Thyroid gland (tissue), 4 donors: ENCODE measurements at regions not wholly inside any gene's neighbourhood (a gene's known extent, or its start where the extent isn't known, plus 50 kb on each side); places are given as distances from the start of the nearest gene placed in this dataset.
"Not testable (repeated sequence)": the region's sequence is repeated elsewhere in the genome, so short reads cannot be mapped to it uniquely, and the experiment has no call there.

Source experiments
- DNase-seq, 2 donors: peaks; one replicate each; pipeline ENCODE4 v3.0.0-alpha.2; 2019
- H3K27ac ChIP-seq, 3 donors: fragments of 200-600 bp; sonication (generic); 1 replicate in 2 of 3; 2 replicates in 1 of 3; pipeline ENCODE4 v1.5.1; 2016 to 2019; ENCODE audit warnings: mild to moderate bottlenecking in 1 of 3, moderate library complexity in 1 of 3
- H3K27me3 ChIP-seq: fragments of 200-600 bp; sonication (generic); one replicate; pipeline ENCODE4 v1.5.1; 2019
- H3K36me3 ChIP-seq, 2 donors: fragments of 200-600 bp; sonication (generic); one replicate each; pipeline ENCODE4 v1.5.1; 2016 to 2019
- H3K4me1 ChIP-seq, 2 donors: fragments of 200-600 bp; sonication (generic); one replicate each; pipeline ENCODE4 v1.5.1; 2017 to 2019
- H3K4me3 ChIP-seq, 3 donors: fragments of 200-600 bp; sonication (generic); replicated peaks in 1 of 3; 1 replicate in 2 of 3; 2 replicates in 1 of 3; pipeline ENCODE4 v1.5.1; 2016; ENCODE audit warnings: mild to moderate bottlenecking in 1 of 3
- H3K9me3 ChIP-seq: fragments of 200-600 bp; sonication (generic); one replicate; pipeline ENCODE4 v1.5.1; 2017
- POLR2A ChIP-seq, 2 donors: fragments of 450-650 bp; IDR thresholded peaks; one replicate each; pipeline ENCODE4 v1.6.1; 2017; ENCODE audit warnings: antibody characterized with exemption in 2 of 2, mild to moderate bottlenecking in 2 of 2, moderate library complexity in 1 of 2
- WGBS, 2 donors: methylation state at CpG; one replicate each; pipeline ENCODE4 v1.1.5; 2017; 5-methylcytosine and 5-hydroxymethylcytosine counted together
- intact Hi-C: fragments of 100-400 bp; cut with DNase I; formaldehyde crosslinking; loops from one replicate; pipeline ENCODE4 v1.15.1; 2023
- TF ChIP-seq, protein P1 (sequence below), 6 experiments: fragments of 200-600 bp in 3 of 6; fragments of 450-650 bp in 3 of 6; sonication (generic) in 3 of 6; IDR thresholded peaks; one replicate each; pipeline ENCODE4 v1.5.1; 2016 to 2019; ENCODE audit warnings: antibody characterized with exemption in 6 of 6, mild to moderate bottlenecking in 2 of 6, inconsistent platforms in 1 of 6, moderate library complexity in 1 of 6

DNA sequence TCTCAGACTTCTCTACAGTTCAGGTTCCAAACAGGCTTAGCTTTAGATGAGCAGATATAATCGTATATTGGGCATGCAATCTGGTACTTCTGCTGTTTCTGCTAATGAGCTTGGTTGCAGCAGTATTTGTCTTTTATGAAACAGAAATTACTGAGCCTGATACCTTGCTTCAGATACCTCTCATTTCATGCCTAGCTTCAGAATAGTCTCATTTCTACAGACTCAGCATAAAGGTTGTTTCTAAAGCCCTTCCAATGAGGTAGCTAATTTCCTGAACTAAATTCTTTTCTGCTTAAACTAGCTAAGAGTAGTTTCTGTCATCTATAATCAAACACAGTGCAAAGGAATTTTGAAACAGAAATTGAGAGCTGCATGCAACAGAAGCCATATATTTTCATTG lies 275.0 kb upstream of the KITLG start:
- Histone ChIP-seq H3K27me3 (no peaks in the 10 kb centered on the region), H3K4me1 (no peaks in the 10 kb centered on the region), H3K9me3 (no peaks in the 10 kb centered on the region), H3K27ac (no peak overlapping the region), H3K4me3 (no peak overlapping the region), H3K36me3 (no peaks in the 10 kb centered on the region)
- intact Hi-C loops: no loop called here
- no peak for DNase-seq
- 89 to 97% methylated on average over 1 of the region's 1 CpG for WGBS, 2 donors
- TF ChIP-seq, protein P1, sequence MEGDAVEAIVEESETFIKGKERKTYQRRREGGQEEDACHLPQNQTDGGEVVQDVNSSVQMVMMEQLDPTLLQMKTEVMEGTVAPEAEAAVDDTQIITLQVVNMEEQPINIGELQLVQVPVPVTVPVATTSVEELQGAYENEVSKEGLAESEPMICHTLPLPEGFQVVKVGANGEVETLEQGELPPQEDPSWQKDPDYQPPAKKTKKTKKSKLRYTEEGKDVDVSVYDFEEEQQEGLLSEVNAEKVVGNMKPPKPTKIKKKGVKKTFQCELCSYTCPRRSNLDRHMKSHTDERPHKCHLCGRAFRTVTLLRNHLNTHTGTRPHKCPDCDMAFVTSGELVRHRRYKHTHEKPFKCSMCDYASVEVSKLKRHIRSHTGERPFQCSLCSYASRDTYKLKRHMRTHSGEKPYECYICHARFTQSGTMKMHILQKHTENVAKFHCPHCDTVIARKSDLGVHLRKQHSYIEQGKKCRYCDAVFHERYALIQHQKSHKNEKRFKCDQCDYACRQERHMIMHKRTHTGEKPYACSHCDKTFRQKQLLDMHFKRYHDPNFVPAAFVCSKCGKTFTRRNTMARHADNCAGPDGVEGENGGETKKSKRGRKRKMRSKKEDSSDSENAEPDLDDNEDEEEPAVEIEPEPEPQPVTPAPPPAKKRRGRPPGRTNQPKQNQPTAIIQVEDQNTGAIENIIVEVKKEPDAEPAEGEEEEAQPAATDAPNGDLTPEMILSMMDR (IDR thresholded peaks at IDR 0.05): no peak
- TF ChIP-seq POLR2A (IDR thresholded peaks at IDR 0.05): no peak

DNA sequence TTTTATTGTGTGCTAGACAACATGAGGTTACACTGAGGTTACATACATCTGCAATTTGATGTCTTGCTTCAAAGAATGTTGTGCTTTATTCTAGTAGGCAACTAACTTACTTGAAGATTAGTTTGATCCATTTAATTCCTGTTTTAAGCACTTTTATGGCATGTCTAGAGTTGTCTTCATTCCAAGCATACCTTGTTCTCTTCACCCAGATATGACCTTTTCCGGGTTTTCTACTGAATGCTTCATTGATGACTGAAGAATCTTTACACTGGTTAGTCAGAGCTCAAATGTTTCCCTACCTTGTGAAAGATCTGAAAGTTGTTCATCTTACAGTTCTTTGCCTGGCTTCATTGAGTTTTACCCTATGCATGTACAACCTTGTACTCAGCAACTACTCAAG lies 274.0 kb upstream of the KITLG start:
- Histone ChIP-seq H3K4me3 (no peak overlapping the region), H3K9me3 (no peaks in the 10 kb centered on the region), H3K27ac (no peak overlapping the region), H3K4me1 (no peaks in the 10 kb centered on the region), H3K27me3 (no peaks in the 10 kb centered on the region), H3K36me3 (no peaks in the 10 kb centered on the region)
- intact Hi-C loops: no loop called here
- TF ChIP-seq, protein P1 (IDR thresholded peaks at IDR 0.05): no peak
- TF ChIP-seq POLR2A (IDR thresholded peaks at IDR 0.05): no peak
- DNase-seq: no peak
- 29 to 36% methylated on average over 1 of the region's 1 CpG for WGBS, 2 donors

DNA sequence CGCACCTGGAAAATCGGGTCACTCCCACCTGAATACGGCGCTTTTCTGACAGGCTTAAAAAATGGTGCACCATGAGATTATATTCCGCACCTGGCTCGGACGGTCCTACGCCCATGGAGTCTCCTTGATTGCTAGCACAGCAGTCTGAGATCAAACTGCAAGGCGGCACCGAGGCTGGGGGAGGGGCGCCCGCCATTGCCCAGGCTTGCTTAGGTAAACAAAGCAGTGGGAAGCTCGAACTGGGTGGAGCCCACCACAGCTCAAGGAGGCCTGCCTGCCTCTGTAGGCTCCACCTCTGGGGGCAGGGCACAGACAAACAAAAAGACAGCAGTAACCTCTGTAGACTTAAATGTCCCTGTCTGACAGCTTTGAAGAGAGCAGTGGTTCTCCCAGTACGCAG lies 267.0 kb upstream of the KITLG start:
- H3K27me3 ChIP-seq, H3K4me3 ChIP-seq, intact Hi-C loops, H3K27ac ChIP-seq, H3K9me3 ChIP-seq, DNase-seq, H3K4me1 ChIP-seq, H3K36me3 ChIP-seq: not testable (repeated sequence)
- WGBS, 2 donors: 93 to 96% methylated on average over 12 of the region's 14 CpGs

DNA sequence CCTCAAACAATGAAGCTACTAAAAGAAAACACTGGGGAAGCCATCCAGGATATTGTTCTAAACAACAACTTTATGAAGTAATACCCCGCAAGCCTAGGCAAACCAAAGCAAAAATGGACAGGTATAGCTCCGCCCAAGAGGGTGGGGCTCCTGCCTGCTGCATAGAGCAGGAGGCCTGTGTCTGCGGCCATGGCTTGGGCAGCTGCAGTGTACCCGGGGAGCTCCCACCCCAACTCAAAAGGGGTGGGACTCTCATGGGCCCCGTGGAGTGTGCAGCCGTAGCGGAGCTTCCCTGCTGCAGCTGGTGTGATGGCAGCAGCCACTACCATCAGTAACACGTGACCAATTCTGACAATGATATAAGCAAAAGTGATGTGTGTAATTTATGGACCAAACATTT lies 264.2 kb upstream of the KITLG start:
- no peaks in the 10 kb centered on the region for H3K27me3 ChIP-seq

DNA sequence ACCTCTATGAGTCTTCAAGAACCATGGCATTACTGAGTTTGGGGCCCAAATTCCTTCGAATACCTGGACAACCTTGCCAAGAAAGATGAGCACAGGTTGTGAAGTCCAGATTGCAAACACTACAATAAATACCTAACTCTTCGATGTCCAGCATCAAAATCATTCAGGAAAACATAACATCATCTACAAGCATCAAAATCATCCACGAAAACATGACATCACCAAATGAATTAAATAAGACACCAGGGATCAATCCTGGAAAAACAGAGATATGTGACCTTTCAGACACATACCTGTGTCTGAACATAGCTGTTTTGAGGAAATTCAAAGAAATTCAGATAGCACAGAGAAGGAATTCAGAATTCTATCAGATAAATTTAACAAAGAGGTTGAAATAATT lies 262.0 kb upstream of the KITLG start:
- 83 to 84% methylated on average over 3 of the region's 3 CpGs for WGBS, 2 donors
- Histone ChIP-seq H3K4me3 (no peak overlapping the region), H3K9me3 (no peaks in the 10 kb centered on the region), H3K36me3 (no peaks in the 10 kb centered on the region), H3K27me3 (no peaks in the 10 kb centered on the region), H3K27ac (no peak overlapping the region), H3K4me1 (no peaks in the 10 kb centered on the region)
- DNase-seq: no peak
- intact Hi-C loops: no loop called here
- TF ChIP-seq POLR2A (IDR thresholded peaks at IDR 0.05): no peak
- TF ChIP-seq, protein P1 (IDR thresholded peaks at IDR 0.05): no peak

More for the DNA sequence above, 264.2 kb upstream of the KITLG start:
- DNase-seq: no peak
- Histone ChIP-seq H3K27ac (no peak overlapping the region), H3K9me3 (no peaks in the 10 kb centered on the region), H3K36me3 (no peaks in the 10 kb centered on the region), H3K4me1 (no peaks in the 10 kb centered on the region), H3K4me3 (no peak overlapping the region)
- TF ChIP-seq, protein P1 (IDR thresholded peaks at IDR 0.05): no peak
- no peak for TF ChIP-seq POLR2A (IDR thresholded peaks at IDR 0.05)
- 82 to 92% methylated on average over 8 of the region's 8 CpGs for WGBS, 2 donors
- intact Hi-C loops: no loop called here

DNA sequence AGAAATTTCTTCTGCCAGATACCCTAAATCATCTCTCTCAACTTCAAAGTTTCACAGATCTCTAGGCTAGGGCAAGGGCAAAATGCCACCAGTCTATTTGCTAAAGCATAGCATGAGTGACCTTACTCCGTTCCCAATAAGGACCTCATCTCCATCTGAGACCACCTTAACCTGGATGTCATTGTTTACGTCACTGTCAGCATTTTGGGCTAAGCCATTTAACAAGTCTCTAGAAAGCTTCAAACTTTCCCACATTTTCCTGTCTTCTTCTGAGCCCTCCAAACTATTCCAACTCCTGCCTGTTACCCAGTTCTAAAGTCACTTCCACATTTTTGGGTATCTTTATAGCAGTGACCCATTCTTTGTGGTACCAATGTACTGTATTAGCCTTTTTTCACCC lies 259.2 kb upstream of the KITLG start:
- H3K9me3 ChIP-seq: no peaks in the 10 kb centered on the region
- no peak for DNase-seq
- 94 to 98% methylated on average over 2 of the region's 2 CpGs for WGBS, 2 donors
- intact Hi-C loops: no loop called here
- no peaks in the 10 kb centered on the region for H3K36me3 ChIP-seq
- no peak overlapping the region for H3K4me3 ChIP-seq
- no peaks in the 10 kb centered on the region for H3K27me3 ChIP-seq
- no peak for TF ChIP-seq POLR2A (IDR thresholded peaks at IDR 0.05)
- TF ChIP-seq, protein P1 (IDR thresholded peaks at IDR 0.05): no peak
- H3K4me1 ChIP-seq: no peaks in the 10 kb centered on the region
- no peak overlapping the region for H3K27ac ChIP-seq
